HL-60 (cell line): ENCODE measurements at regions not wholly inside any gene's neighbourhood (a gene's known extent, or its start where the extent isn't known, plus 50 kb on each side); places are given as distances from the start of the nearest gene placed in this dataset.

Experiments used
- DNase-seq, 2 experiments: peaks; one replicate each; pipeline ENCODE4 v3.0.0-alpha.2; 2010 to 2020; ENCODE audit warnings: low read depth in 1 of 2, low spot score in 1 of 2
- H3K27ac ChIP-seq: fragments of 250-450 bp; sonication (Bioruptor Pico); replicated peaks from 2 replicates; pipeline ENCODE4 v1.5.1; 2020; ENCODE audit warnings: mild to moderate bottlenecking, moderate library complexity
- H3K27me3 ChIP-seq: fragments of 250-450 bp; sonication (Bioruptor Pico); 2 replicates; pipeline ENCODE4 v1.5.1; 2021; ENCODE audit warnings: mild to moderate bottlenecking, moderate library complexity; ENCODE audit not compliant: insufficient read depth, poor library complexity, severe bottlenecking
- H3K4me3 ChIP-seq: replicated peaks from 2 replicates; pipeline ENCODE4 v1.5.1; 2011; ENCODE audit warnings: mild to moderate bottlenecking, control low read depth, low read length; ENCODE audit not compliant: insufficient read depth
- GABPA ChIP-seq: IDR thresholded peaks from 2 replicates; pipeline ENCODE4 v1.6.1; 2012; ENCODE audit warnings: low read depth
- POLR2AphosphoS5 ChIP-seq: IDR thresholded peaks from 2 replicates; pipeline ENCODE4 v1.6.1; 2012; ENCODE audit warnings: low read depth
- SPI1 ChIP-seq: IDR thresholded peaks from 2 replicates; pipeline ENCODE4 v1.6.1; 2012; ENCODE audit warnings: low read depth, mild to moderate bottlenecking, borderline replicate concordance
- TF ChIP-seq, protein P1 (sequence below): IDR thresholded peaks from 2 replicates; pipeline ENCODE4 v1.6.1; 2012; ENCODE audit warnings: low read depth; ENCODE audit not compliant: insufficient replicate concordance
- TF ChIP-seq, protein P2 (sequence below): IDR thresholded peaks from one replicate; pipeline ENCODE4 v1.5.1; 2011; ENCODE audit warnings: low read length, control low read depth, inconsistent platforms; ENCODE audit not compliant: insufficient read depth

DNA sequence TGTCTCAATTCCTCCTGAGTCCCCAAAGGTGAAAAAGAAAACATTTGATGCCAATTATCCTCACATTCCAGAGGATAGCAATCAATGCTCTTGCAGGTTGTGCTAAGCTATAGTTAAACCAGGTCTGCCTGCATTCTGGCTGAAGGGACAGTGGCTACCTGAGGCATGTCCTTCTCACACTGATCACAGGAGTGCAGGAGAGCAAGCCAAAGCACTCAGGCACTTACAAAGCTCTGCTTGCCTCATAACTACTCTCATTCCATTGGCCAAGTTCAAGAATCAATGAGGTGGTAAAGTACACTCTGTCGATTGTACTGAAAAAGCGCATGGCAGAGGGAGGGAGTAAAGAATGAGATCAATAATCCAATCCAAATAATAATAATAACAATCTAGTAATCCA is 342.0 kb upstream of the PPP2R3A start:
- Histone ChIP-seq H3K27ac (no peak overlapping the region), H3K4me3 (no peak overlapping the region), H3K27me3 (peaks cover 3% of the 10 kb centered on the region)
- DNase-seq, result no peak
- TF ChIP-seq SPI1 (no peak), GABPA (no peak), POLR2AphosphoS5 (no peak)
- TF ChIP-seq, protein P1, sequence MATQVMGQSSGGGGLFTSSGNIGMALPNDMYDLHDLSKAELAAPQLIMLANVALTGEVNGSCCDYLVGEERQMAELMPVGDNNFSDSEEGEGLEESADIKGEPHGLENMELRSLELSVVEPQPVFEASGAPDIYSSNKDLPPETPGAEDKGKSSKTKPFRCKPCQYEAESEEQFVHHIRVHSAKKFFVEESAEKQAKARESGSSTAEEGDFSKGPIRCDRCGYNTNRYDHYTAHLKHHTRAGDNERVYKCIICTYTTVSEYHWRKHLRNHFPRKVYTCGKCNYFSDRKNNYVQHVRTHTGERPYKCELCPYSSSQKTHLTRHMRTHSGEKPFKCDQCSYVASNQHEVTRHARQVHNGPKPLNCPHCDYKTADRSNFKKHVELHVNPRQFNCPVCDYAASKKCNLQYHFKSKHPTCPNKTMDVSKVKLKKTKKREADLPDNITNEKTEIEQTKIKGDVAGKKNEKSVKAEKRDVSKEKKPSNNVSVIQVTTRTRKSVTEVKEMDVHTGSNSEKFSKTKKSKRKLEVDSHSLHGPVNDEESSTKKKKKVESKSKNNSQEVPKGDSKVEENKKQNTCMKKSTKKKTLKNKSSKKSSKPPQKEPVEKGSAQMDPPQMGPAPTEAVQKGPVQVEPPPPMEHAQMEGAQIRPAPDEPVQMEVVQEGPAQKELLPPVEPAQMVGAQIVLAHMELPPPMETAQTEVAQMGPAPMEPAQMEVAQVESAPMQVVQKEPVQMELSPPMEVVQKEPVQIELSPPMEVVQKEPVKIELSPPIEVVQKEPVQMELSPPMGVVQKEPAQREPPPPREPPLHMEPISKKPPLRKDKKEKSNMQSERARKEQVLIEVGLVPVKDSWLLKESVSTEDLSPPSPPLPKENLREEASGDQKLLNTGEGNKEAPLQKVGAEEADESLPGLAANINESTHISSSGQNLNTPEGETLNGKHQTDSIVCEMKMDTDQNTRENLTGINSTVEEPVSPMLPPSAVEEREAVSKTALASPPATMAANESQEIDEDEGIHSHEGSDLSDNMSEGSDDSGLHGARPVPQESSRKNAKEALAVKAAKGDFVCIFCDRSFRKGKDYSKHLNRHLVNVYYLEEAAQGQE, result no peak
- TF ChIP-seq, protein P2, sequence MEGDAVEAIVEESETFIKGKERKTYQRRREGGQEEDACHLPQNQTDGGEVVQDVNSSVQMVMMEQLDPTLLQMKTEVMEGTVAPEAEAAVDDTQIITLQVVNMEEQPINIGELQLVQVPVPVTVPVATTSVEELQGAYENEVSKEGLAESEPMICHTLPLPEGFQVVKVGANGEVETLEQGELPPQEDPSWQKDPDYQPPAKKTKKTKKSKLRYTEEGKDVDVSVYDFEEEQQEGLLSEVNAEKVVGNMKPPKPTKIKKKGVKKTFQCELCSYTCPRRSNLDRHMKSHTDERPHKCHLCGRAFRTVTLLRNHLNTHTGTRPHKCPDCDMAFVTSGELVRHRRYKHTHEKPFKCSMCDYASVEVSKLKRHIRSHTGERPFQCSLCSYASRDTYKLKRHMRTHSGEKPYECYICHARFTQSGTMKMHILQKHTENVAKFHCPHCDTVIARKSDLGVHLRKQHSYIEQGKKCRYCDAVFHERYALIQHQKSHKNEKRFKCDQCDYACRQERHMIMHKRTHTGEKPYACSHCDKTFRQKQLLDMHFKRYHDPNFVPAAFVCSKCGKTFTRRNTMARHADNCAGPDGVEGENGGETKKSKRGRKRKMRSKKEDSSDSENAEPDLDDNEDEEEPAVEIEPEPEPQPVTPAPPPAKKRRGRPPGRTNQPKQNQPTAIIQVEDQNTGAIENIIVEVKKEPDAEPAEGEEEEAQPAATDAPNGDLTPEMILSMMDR, result no peak

DNA sequence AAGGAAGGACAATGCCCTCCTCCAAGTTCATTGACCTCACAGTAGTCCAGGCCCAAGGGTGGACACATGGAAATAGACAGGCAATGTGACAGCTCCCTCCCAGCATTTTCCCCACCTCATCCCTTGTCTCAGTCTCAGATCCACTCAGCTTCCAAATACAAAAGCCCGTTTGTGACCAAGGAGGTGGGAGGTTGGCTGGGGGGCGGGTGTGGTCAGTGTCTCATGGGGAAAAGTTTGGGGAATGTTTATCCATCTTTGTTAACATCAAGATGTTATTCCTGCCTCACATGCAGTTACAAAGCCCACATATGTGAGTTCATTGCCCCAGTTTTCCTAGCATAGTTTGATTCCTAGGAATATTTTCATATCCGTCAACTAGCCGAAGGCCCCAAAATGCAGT is 338.5 kb upstream of the PPP2R3A start:
- H3K4me3 ChIP-seq, result no peak overlapping the region
- TF ChIP-seq SPI1 (no peak), POLR2AphosphoS5 (no peak), GABPA (no peak)
- TF ChIP-seq, protein P2, result no peak
- TF ChIP-seq, protein P1, result no peak
- no peak overlapping the region for H3K27ac ChIP-seq
- H3K27me3 ChIP-seq, result peaks cover 3% of the 10 kb centered on the region
- no peak for DNase-seq

- Histone ChIP-seq H3K27me3 (no peaks in the 10 kb centered on the region), H3K27ac (no peak overlapping the region), H3K4me3 (no peak overlapping the region)
- no peak for DNase-seq
- TF ChIP-seq SPI1 (no peak), GABPA (no peak), POLR2AphosphoS5 (no peak)
- TF ChIP-seq, protein P1, result no peak
- TF ChIP-seq, protein P2, result no peak
Measured at GRCh38 chr3:135629701-135630408, 335.7 kb upstream of the PPP2R3A start.
